ENCODE measurements at regions not wholly inside any gene's neighbourhood (a gene's known extent, or its start where the extent isn't known, plus 50 kb on each side); places are given as distances from the start of the nearest gene placed in this dataset.
"Not testable (repeated sequence)": the region's sequence is repeated elsewhere in the genome, so short reads cannot be mapped to it uniquely, and the experiment has no call there.

DNA sequence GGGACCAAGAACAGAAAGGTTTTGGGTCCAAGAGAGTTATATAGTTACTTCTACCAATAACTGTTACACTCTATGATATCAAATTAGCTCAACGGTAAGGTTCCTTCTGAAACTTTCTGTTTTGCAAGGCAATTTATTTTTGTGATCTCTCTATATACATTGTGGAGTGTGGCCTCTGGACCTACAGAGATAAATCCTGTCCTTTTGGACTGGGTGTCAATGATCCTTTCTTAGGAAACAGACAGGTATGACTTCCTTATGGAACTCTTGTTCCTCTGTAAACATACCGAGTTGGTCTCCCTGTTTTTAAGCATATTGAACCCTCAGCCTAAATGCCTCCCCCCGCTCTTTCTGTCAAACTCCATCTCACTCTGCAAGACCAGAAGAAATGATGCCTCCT lies 1117.8 kb downstream of the BCL11A start:
- no peak for DNase-seq (ENCODE audit: low read depth)

GRCh38 chr2:59428940-59429339 lies 1124.5 kb downstream of the BCL11A start:
- DNase-seq (ENCODE audit: low read depth): no peak

GRCh38 chr2:59427980-59428379 lies 1125.5 kb downstream of the BCL11A start:
- DNase-seq (ENCODE audit: low read depth): no peak

DNA sequence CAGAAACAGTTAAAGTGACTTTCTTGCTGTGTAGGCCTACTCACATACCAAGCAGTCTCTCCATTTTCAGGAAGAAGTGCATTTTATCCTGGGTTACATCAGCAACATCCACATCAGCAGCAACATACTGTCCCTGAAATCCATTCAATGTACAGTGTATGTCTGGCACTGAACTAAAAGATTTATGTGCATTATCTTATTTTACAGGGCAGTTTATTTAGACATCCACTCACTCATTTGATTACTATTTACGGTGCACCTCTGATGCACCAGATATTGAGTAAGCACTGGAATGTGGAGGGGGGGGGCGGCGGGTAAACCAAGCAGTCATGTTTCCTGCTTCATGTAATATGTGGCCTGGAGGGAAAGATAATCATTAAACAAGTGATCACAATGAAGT lies 1128.2 kb downstream of the BCL11A start:
- no peak for DNase-seq (ENCODE audit: low read depth)

DNA sequence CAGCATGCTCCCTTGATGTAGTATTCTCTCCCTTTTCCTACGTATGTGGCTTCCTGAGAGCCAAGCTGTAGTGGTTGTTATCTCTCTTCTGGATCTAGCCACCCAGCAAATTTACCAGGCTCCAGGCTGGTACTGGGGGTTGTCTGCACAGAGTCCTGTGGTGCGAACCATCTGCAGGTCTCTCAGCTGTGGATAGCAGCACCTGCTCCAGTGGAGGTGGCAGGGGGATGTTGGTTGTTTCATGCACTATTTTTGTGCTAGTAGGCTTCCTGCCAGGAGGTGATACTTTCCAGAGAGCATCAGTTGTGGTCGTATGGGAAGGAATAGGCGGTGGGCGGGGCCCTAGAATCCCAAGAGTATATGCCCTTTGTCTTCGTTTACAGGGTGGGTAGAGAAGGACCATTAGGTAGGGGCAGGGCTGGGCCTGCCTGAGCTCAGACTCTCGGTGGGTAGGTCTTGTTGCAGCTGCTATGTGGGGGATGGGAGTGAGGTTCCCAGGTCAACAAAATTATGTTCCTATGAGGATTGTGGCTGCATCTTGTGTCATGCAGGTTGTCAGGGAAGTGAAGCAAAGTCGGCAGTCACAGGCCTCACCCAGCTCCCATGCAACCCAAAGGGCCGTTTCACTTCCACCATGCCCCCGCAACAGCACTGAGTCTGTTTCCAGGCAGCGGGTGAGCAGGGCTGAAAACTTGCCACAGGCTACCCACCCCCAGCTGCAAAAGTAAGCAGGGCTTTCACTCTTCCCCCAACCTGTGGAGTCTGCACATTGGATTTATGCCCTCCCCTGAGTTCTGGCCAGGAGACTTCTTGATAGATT lies 1139.5 kb downstream of the BCL11A start:
- no peak for DNase-seq (ENCODE audit: low read depth)

- DNase-seq (ENCODE audit: low read depth): no peak
Observed at GRCh38 chr2:59399126-59399525, 1154.3 kb downstream of the BCL11A start.

GRCh38 chr2:59398081-59398480 lies 1155.4 kb downstream of the BCL11A start:
- no peak for DNase-seq (ENCODE audit: low read depth)

DNA sequence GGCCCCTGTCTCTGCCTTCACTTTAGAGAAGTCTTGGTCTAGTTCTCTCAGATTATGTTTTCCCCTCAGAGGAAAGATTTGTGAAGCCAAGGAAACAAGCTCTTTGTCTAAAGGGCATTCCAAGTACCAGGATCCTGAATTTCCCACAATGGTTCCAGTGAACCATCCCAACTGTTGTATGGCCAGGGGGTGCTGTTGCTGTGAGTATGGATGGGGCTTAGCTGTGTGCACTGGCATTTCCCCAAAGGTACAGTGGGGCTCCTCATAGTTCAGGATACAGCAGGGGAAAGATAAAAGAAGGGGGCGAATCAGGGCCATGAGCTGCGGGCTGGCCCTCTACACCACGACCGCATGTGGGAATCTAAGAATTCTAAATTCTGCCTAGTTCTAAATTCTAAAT lies 1154.0 kb upstream of the FANCL start:
- DNase-seq (ENCODE audit: low read depth): no peak

GRCh38 chr2:59391896-59392295 lies 1150.8 kb upstream of the FANCL start:
- DNase-seq (ENCODE audit: low read depth): no peak

DNA sequence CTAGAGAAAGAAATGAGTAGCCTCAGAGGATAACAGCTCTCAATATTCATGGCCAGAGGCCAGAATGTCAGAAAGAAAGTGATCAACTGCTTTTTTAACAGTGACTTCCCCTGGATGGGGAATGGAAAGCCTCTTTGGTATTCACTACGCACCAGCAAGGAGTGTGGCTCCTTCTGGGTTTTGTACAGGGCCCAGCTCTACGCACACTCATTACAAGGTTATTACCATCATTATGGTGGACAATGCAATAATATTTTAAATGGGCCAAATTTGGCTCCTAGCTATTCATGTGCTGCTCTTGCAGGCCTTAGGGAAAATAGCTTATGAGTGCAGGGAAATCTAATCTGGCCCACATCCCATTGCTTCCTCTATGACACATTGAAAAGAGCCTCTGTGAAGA lies 1149.5 kb upstream of the FANCL start:
- DNase-seq (ENCODE audit: low read depth): no peak

DNA sequence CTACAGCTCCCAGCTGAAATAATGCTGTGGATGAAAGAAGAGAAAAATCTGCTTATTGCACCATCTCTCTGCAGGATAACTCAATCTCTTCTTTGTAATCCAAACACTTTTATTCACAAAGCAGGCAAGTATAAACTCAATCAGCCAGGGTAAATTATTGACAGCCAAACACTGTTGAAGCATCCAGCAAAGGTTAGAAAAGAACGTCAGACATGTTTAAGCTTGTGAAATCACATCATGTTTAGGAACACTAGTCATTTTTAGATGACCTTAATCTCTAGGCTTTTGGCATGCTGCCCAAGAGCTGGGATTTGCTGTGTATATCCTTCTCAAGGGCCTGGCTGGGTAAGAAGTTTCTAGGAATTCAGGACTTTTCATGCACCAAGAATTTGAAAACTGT lies 1148.1 kb upstream of the FANCL start:
- no peak for DNase-seq (ENCODE audit: low read depth)

- no peak for DNase-seq (ENCODE audit: low read depth)
Observed at GRCh38 chr2:59385971-59386370, 1144.8 kb upstream of the FANCL start.

- no peak for DNase-seq (ENCODE audit: low read depth)
Observed at GRCh38 chr2:59383473-59383872, 1142.3 kb upstream of the FANCL start.

DNA sequence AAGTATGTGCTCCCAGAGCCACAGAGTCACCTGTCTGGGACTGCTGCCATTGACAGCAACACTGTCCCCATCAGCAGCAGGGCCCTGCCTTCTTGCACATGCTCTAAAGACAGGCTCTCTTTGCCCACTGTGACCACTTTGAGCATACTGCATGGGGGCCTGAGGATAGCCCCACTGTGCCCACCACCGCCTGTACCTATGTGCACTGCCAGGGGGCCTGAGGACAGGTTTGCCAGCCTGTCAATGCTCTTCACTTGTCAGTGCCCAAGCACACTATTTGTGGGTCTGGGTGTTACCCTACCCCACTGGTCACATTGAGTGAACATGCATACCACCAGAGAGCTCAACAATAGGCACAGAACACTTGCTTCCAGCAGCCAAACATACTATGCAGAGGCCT lies 1137.0 kb upstream of the FANCL start:
- DNase-seq (ENCODE audit: low read depth): no peak

GRCh38 chr2:59366288-59366687 lies 1125.2 kb upstream of the FANCL start:
- no peak for DNase-seq (ENCODE audit: low read depth)

DNA sequence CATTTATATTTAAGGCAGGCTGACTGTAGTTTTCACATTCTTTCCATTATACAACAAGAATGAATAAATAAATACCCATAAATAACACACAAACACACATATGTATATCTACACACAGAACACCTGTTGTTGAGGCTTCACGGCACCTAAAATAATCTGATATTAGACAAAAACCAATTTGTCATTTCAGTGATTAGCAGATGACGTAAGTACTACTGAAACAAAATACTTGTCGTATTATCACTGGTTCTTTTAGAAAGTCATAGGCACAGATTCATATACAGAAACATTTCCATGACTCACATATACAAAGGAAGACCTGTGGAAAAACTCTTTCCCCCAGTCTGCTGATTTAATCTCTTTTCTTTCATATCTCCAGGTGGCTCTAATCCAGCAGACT lies 1113.4 kb upstream of the FANCL start:
- DNase-seq (ENCODE audit: low read depth): no peak

DNA sequence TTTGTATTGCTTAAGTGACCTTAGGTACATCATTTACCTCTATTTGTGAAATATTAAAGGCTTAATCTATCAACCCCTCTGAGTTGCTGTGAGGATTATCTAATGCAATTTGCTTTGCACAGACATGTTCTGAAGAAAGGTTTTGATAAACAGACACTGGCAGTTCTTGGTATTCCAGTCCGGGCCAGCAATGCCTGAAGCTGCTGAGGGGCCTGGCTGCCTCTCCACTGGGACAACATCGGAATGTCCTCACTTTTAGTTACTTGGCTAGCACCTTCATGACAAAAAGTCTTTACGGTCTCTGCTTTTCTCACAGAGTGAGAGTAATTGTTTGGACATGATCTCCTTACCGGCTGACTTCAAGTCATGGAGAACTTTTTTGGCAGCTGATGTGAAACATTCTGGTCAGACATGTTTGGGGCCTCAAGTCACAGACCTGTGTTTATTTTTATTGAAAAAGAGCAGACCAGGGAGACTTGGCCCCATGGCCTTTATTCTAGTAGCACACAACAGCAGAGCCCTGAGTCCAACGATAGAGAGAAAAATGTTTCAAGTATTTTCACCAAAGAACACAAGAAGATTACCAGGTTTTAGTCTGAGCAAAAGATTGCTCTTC lies 1112.3 kb upstream of the FANCL start:
- no peak for DNase-seq (ENCODE audit: low read depth)

- DNase-seq (ENCODE audit: low read depth): no peak
Observed at GRCh38 chr2:59342166-59342565, 1101.0 kb upstream of the FANCL start.

DNA sequence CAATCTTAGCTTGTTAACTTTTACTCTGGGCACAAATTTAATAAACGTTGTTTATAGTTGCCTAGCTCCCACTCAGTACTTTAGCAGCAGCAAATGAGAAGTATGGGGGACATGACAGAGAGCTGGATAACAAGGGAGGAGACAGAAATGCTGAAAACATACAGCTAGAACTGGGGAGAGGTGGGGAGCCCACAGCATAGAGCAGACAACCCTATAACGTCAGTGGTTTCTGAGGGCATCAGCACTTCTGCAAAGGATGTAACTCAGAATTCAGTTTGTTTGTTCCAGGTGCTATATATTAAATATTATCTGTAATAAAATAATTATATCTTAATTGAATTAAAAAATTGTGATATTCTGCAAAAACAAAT lies 1098.7 kb upstream of the FANCL start:
- no peak for DNase-seq (ENCODE audit: low read depth)

- no peak for DNase-seq (ENCODE audit: low read depth)
Observed at GRCh38 chr2:59339121-59339836, 1098.2 kb upstream of the FANCL start.

DNA sequence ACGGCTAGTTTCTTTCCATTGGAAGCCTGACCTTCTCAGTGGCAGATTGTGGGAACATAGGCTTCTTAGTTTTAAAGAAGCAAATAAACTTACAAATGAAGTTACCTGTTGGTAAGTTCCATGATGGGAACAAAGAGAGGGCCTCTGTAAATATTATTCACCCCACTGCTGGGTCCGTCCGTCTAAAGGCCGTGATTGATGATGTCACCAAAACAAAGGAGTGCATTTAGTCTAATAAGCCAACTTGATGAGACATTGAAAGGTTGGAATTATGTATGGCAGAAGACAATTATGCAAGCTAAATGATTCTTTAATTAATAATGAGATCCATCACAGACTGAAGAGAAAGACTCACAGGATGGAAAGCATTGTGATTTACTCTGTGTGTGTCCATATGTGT lies 1091.9 kb upstream of the FANCL start:
- no peak for DNase-seq (ENCODE audit: low read depth)

DNA sequence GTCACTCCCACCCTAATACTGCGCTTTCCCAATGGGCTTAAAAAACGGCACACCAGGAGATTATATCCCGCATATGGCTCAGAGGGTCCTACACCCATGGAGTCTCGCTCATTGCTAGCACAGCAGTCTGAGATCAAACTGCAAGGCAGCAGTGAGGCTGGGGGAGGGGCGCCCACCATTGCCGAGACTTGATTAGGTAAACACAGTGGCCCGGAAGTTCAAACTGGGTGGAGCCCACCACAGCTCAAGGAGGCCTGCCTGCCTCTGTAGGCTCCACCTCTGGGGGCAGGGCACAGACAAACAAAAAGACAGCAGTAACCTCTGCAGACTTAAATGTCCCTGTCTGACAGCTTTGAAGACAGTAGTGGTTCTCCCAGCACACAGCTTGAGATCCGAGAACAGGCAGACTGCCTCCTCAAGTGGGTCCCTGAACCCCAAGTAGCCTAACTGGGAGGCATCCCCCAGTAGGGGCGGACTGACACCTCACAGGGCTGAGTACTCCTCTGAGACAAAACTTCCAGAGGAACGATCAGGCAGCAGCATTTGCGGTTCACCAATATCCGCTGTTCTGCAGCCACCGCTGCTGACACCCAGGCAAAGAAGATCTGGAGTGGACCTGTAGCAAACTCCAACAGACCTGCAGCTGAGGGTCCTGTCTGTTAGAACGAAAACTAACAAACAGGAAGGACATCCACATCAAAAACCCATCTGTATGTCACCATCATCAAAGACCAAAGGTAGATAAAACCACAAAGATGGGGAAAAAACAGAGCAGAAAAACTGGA lies 1085.6 kb upstream of the FANCL start:
- DNase-seq (ENCODE audit: low read depth): not testable (repeated sequence)

DNA sequence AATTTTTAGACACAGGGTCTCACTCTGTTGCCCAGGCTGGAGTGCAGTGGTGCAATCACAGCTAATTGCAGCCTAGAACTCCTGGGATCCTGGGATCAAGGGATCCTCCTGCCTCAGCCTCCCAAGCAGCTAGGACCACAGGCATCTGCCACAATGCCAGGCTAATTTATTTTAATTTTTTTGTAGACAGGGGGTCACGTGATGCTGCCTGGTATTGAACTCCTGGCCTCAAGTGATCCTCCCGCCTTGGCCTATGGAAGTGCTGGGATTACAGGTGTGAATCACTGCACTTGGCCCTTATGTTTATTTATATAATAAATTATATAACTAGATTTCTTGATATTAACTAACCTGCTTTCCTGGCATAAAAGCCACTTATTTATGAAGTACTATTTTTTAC lies 1081.7 kb upstream of the FANCL start:
- no peak for DNase-seq (ENCODE audit: low read depth)

All from stimulated activated CD8-positive, alpha-beta memory T cell treated with anti-CD3 and anti-CD28 coated beads, Interleukin-12 subunit alpha, Interleukin-12 subunit beta, amount 100 ng/mL, for 4 hours (primary cell).